Stimulated activated naive B cell treated with anti-CD40 and anti-IgM and Interleukin-4, amounts not matched to agents 10 μg/mL and 1 μg/mL and 100 μg/mL, for 72 hours (primary cell): ENCODE measurements at regions not wholly inside any gene's neighbourhood (a gene's known extent, or its start where the extent isn't known, plus 50 kb on each side); places are given as distances from the start of the nearest gene placed in this dataset.

Source experiments
- ATAC-seq, 2 donors: fragments of 150-1000 bp; cut with Tn5 transposase; replicated peaks; 2 replicates each; pipeline ENCODE4 v1.10.0; 2021; ENCODE audit warnings: moderate library complexity in 1 of 2
- DNase-seq: peaks from one replicate; pipeline ENCODE4 v3.0.0; 2021
- H3K27ac Mint-ChIP-seq: one replicate; pipeline ENCODE4 v1.8.0; 2022; ENCODE audit warnings: mild to moderate bottlenecking, mixed read lengths
- H3K27me3 Mint-ChIP-seq, 2 donors: one replicate each; pipeline ENCODE4 v1.8.0; 2022; ENCODE audit warnings: mixed read lengths in 2 of 2
- H3K36me3 Mint-ChIP-seq, 2 donors: one replicate each; pipeline ENCODE4 v1.8.0; 2022; ENCODE audit warnings: mixed read lengths in 2 of 2, mild to moderate bottlenecking in 1 of 2
- H3K4me1 Mint-ChIP-seq, 2 donors: one replicate each; pipeline ENCODE4 v1.8.0; 2022; ENCODE audit warnings: mixed read lengths in 2 of 2, mild to moderate bottlenecking in 1 of 2
- H3K4me3 Mint-ChIP-seq, 2 donors: one replicate each; pipeline ENCODE4 v1.8.0; 2022; ENCODE audit warnings: mild to moderate bottlenecking in 2 of 2, mixed read lengths in 2 of 2, moderate library complexity in 1 of 2
- H3K9me3 Mint-ChIP-seq, 2 donors: one replicate each; pipeline ENCODE4 v1.8.0; 2022; ENCODE audit warnings: mixed read lengths in 2 of 2, mild to moderate bottlenecking in 1 of 2

GRCh38 chr12:60920841-60921495 is 1325.1 kb downstream of the SLC16A7 start:
- DNase-seq, result no peak
- H3K4me3 Mint-ChIP-seq, result no peak overlapping the region
- H3K9me3 Mint-ChIP-seq, result peaks cover 0 to 2% of the 10 kb centered on the region in 2 donors
- no peaks in the 10 kb centered on the region for H3K4me1 Mint-ChIP-seq
- no peaks in the 10 kb centered on the region for H3K27me3 Mint-ChIP-seq
- H3K27ac Mint-ChIP-seq, result no peak overlapping the region
- ATAC-seq, result no peak
- no peaks in the 10 kb centered on the region for H3K36me3 Mint-ChIP-seq

DNA sequence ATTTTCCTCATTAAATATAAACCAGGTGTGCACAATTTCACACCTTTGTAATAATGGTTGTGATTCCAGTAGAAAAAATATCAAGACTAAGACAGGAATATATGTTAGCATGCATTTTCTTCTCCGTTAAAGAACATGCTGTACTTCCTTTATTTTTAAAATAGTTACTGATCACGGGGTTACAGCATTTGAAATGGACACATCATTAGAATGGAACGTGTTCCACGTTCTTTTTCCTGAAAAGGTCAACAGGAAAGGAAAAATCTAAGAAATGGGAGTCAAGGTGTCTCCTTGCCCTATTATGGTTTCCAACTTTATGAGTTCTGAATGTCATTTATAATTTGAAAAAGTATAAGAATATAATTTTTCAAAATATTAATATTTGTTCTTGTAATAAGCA is 1325.7 kb downstream of the SLC16A7 start:
- Mint-ChIP-seq H3K27me3 (no peaks in the 10 kb centered on the region), H3K9me3 (peaks cover 0 to 2% of the 10 kb centered on the region in 2 donors), H3K36me3 (no peaks in the 10 kb centered on the region), H3K27ac (no peak overlapping the region), H3K4me3 (no peak overlapping the region), H3K4me1 (no peaks in the 10 kb centered on the region)
- no peak for ATAC-seq
- DNase-seq, result no peak

DNA sequence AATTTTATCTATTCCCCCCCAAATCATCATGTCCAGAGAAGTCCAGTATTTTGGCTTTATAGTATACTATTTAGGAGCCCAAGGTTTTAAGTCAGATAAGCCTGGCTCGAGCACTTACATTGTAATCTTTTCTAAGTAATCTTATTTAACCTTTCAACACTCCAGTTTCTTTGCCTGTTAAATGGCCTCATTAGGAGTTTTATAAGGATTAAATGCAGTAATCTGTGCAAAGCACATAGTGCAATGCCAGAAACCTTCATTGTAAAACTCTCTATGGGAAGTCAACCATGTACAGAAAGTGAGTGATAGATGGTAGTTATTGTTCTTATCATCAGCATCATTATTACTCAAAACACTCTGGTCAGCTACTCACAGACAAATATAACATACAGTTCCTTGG is 1330.4 kb downstream of the SLC16A7 start:
- peaks cover 2 to 7% of the 10 kb centered on the region in 2 donors for H3K9me3 Mint-ChIP-seq

DNA sequence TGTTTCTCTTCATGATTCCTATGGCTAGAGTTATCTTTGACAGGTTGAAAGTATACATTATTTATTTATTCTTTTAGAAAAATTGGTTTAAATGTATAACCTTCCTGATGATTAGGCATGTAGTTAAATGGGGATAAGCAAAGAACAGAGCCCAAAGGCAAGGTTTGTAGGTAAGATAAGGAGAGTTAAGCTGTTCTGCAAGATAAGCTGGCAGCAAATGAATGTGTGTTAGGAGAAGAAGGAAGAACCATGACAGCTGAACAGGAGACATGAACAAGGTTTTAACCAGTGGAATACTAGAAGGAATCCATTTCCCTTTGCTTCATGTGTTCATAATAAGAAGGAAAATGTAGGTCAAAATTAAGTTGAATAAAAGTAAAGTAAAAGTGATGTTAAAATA is 1330.1 kb upstream of the USP15 start:
- DNase-seq, result no peak

More for the DNA sequence above, 1330.4 kb downstream of the SLC16A7 start:
- DNase-seq, result no peak
- H3K4me3 Mint-ChIP-seq, result no peak overlapping the region
- no peak overlapping the region for H3K27ac Mint-ChIP-seq
- ATAC-seq, result no peak
- no peaks in the 10 kb centered on the region for H3K27me3 Mint-ChIP-seq
- H3K4me1 Mint-ChIP-seq, result no peaks in the 10 kb centered on the region
- no peaks in the 10 kb centered on the region for H3K36me3 Mint-ChIP-seq

DNA sequence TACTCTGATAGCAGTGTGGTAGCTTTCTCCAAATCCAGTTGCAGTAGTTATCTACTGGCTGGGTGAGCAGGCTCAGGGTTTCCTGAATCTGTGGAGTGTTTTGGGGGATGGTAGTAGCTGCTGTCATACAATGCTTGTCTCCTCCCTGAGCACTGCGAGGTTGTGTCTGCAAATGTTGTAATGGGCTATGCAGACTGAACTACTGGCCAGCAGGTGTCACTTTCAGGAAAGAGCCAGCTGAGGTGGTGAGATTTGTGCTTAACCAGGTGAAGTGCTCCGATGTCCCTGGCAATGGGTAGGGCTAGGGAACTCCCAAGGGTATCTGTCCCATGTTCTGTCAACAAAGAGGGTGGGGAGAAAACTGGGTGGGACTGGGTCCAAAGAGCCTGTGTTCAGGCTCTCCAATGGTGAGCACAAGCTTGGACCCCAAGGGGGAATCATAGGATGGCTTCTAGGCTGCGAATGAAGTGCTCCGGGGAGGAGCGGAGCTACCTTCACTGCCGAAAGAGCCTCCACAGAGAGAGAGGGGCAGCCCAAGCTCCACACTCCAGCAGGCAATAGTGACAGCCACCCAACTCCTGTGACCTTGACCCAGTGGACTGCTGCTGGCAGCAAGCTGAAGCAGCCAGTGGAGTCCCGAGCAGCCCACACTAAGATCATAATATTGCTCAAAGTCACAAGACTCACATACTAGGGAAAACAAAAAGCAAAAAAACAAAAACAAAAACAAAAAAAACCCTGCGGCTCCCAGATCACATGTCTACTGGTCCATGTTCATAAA is 1324.0 kb upstream of the USP15 start:
- no peaks in the 10 kb centered on the region for H3K27me3 Mint-ChIP-seq
- ATAC-seq, result no peak
- H3K4me1 Mint-ChIP-seq, result no peaks in the 10 kb centered on the region
- H3K27ac Mint-ChIP-seq, result no peak overlapping the region
- no peak for DNase-seq
- H3K9me3 Mint-ChIP-seq, result peaks cover 15 to 27% of the 10 kb centered on the region in 2 donors
- H3K4me3 Mint-ChIP-seq, result no peak overlapping the region
- H3K36me3 Mint-ChIP-seq, result no peaks in the 10 kb centered on the region

More for the DNA sequence above, 1330.1 kb upstream of the USP15 start:
- no peak for ATAC-seq
- peaks cover 10 to 13% of the 10 kb centered on the region in 2 donors for H3K9me3 Mint-ChIP-seq
- H3K36me3 Mint-ChIP-seq, result no peaks in the 10 kb centered on the region
- H3K27ac Mint-ChIP-seq, result no peak overlapping the region
- H3K27me3 Mint-ChIP-seq, result no peaks in the 10 kb centered on the region
- no peak overlapping the region for H3K4me3 Mint-ChIP-seq
- no peaks in the 10 kb centered on the region for H3K4me1 Mint-ChIP-seq

- ATAC-seq (no peak), DNase-seq (no peak)
- H3K27me3 Mint-ChIP-seq, result no peaks in the 10 kb centered on the region
- no peak overlapping the region for H3K27ac Mint-ChIP-seq
- no peaks in the 10 kb centered on the region for H3K4me1 Mint-ChIP-seq
- H3K9me3 Mint-ChIP-seq, result peaks cover 7 to 10% of the 10 kb centered on the region in 2 donors
- H3K36me3 Mint-ChIP-seq, result no peaks in the 10 kb centered on the region
- no peak overlapping the region for H3K4me3 Mint-ChIP-seq
Measured at GRCh38 chr12:60947533-60947932, 1312.7 kb upstream of the USP15 start.

DNA sequence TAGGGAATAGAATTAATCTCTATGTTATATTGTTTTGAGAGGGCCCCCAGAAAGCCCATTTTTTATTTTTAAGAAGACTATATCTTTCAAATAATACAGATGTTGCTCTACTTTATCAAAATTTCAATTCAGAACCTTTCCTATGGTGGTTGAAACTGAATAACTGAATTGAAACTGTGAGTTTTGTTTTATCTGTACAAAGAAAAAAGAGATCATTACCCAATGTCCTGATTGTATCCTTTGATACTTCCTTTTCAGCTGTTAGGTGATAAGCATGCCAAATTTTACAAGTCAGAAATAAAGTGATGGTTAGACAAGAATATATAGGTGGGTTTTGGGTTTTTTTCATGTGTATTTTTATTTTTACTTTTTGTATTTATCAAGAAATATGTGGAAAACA is 1293.1 kb upstream of the USP15 start:
- Mint-ChIP-seq H3K4me3 (no peak overlapping the region), H3K27ac (no peak overlapping the region), H3K4me1 (no peaks in the 10 kb centered on the region), H3K27me3 (no peaks in the 10 kb centered on the region), H3K36me3 (no peaks in the 10 kb centered on the region), H3K9me3 (peaks cover 3 to 5% of the 10 kb centered on the region in 2 donors)
- DNase-seq (no peak), ATAC-seq (no peak)

DNA sequence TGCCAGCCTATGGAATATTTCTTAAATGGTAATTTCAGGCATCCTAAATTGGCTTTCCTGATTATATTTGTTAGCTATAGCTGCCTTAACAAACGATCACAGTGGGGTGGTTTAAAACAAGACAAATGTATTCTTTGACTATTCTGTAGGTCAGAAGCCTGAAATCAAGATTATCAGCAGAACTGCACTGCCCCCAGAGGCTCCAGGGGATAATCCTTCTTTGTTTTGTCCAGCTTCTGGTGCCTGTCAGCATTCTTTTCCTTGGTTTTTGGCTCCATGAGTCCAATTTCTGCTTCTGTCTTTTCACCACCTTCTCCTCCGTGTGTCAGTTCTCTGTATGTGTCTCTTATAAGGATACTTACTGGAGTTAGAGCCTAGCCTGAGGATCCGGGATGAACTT is 1282.2 kb upstream of the USP15 start:
- no peaks in the 10 kb centered on the region for H3K36me3 Mint-ChIP-seq
- ATAC-seq, result no peak
- no peaks in the 10 kb centered on the region for H3K4me1 Mint-ChIP-seq
- no peak overlapping the region for H3K27ac Mint-ChIP-seq
- no peaks in the 10 kb centered on the region for H3K27me3 Mint-ChIP-seq
- DNase-seq, result no peak
- no peak overlapping the region for H3K4me3 Mint-ChIP-seq
- H3K9me3 Mint-ChIP-seq, result peaks cover 3 to 8% of the 10 kb centered on the region in 2 donors

- no peak overlapping the region for H3K4me3 Mint-ChIP-seq
- H3K27ac Mint-ChIP-seq, result no peak overlapping the region
Measured at GRCh38 chr12:60980558-60980957, 1279.6 kb upstream of the USP15 start.

DNA sequence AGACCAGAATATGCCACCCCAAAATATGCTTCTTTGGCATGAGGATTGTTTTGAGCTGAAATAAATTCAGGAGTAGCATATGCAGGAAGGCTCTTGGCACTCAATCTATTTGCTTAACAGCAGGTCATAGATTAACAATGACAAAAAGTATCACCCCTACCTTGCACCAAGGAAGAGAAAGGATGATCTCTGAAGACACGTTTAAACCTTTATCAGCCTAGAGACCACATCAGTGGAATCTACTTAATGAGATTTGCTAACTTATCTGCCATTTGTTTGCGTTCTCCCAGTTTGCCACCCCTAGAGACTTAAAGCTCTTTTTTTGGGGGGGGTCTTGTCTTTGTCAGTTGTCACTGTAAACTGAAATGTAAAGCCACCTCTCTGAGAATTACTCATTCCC is 1278.7 kb upstream of the USP15 start:
- H3K4me1 Mint-ChIP-seq, result no peaks in the 10 kb centered on the region
- no peaks in the 10 kb centered on the region for H3K27me3 Mint-ChIP-seq
- no peak overlapping the region for H3K4me3 Mint-ChIP-seq
- H3K27ac Mint-ChIP-seq, result no peak overlapping the region
- no peaks in the 10 kb centered on the region for H3K36me3 Mint-ChIP-seq
- no peak for ATAC-seq
- peaks cover 0 to 5% of the 10 kb centered on the region in 2 donors for H3K9me3 Mint-ChIP-seq
- no peak for DNase-seq

More at GRCh38 chr12:60980558-60980957, 1279.6 kb upstream of the USP15 start:
- ATAC-seq (no peak), DNase-seq (no peak)
- no peaks in the 10 kb centered on the region for H3K36me3 Mint-ChIP-seq
- H3K4me1 Mint-ChIP-seq, result no peaks in the 10 kb centered on the region
- H3K27me3 Mint-ChIP-seq, result no peaks in the 10 kb centered on the region
- H3K9me3 Mint-ChIP-seq, result peaks cover 0 to 5% of the 10 kb centered on the region in 2 donors

DNA sequence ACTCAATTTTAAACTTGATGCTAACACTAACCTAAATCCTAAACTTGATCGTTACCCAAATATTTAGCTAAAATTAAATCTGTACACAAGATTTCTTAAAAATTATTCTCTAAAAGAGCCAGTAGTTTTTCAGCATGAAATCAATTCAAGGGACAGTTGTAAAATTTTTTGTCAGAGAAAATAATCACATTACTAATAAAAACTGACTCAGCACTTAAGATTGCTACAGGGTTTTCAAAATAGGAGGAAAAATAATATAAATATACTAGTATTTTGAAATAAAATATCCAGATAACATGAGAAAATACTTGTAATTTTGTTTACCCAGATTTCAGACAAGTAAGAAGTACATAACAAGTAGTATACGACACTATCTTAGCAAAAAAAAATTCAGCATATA is 1268.1 kb upstream of the USP15 start:
- DNase-seq (no peak), ATAC-seq (no peak)
- Mint-ChIP-seq H3K36me3 (no peaks in the 10 kb centered on the region), H3K9me3 (peaks cover 0 to 1% of the 10 kb centered on the region in 2 donors), H3K4me3 (no peak overlapping the region), H3K27me3 (no peaks in the 10 kb centered on the region), H3K27ac (no peak overlapping the region), H3K4me1 (no peaks in the 10 kb centered on the region)

DNA sequence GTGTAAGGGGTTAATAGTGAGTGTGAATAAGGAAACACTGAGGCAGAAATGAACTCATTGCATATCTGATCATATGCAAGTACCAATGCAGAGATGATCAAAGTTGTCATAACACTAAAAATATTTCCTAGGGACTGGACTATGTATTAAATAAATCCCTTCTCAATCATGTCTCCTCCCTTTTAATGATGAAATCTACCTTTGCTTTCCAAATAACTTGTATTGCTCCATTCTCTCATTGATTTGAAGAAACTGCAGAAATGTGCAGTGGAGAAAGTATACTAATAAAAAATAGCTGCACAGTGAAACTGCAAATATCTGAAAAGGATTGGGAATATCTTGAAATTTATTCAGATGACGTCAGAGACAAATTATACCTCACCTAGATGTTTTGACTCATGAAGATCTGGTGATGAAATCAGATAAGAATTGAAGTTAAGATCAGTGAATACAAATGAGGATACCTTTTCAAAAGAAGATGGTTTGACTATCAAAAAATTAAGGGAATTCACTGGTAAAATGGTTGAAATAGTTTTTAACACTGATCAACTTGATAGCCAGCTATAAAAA is 1264.9 kb upstream of the USP15 start:
- no peak overlapping the region for H3K27ac Mint-ChIP-seq
- no peak overlapping the region for H3K4me3 Mint-ChIP-seq
- no peaks in the 10 kb centered on the region for H3K4me1 Mint-ChIP-seq
- H3K9me3 Mint-ChIP-seq, result peaks cover 2 to 4% of the 10 kb centered on the region in 2 donors
- no peaks in the 10 kb centered on the region for H3K36me3 Mint-ChIP-seq
- ATAC-seq (no peak), DNase-seq (no peak)
- H3K27me3 Mint-ChIP-seq, result no peaks in the 10 kb centered on the region

GRCh38 chr12:60997869-60998378 is 1262.3 kb upstream of the USP15 start:
- no peaks in the 10 kb centered on the region for H3K4me1 Mint-ChIP-seq
- no peak for ATAC-seq
- H3K9me3 Mint-ChIP-seq, result peaks cover 7 to 8% of the 10 kb centered on the region in 2 donors
- H3K27me3 Mint-ChIP-seq, result no peaks in the 10 kb centered on the region
- no peak overlapping the region for H3K27ac Mint-ChIP-seq
- H3K36me3 Mint-ChIP-seq, result no peaks in the 10 kb centered on the region
- DNase-seq, result no peak
- H3K4me3 Mint-ChIP-seq, result no peak overlapping the region

DNA sequence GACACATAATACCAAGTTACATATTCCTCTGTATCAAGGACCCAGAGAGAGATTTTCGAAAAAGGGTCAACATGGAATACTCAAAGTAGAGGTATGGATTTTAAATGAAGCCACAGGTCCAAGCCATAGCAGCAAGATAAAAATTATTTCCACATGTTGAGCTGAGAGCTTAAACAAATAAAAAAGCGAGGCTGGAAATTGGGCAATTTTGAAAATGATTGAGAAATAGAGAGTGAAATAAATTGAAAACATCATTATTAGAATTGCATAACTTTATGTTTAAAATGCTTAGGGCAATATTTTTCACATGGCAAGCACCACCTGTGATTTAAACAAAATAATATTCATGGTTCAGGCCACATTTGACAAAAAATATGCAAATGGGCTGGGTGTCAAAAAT is 1251.0 kb upstream of the USP15 start:
- no peaks in the 10 kb centered on the region for H3K36me3 Mint-ChIP-seq
- no peak overlapping the region for H3K27ac Mint-ChIP-seq
- no peak for ATAC-seq
- DNase-seq, result no peak
- H3K27me3 Mint-ChIP-seq, result no peaks in the 10 kb centered on the region
- H3K4me1 Mint-ChIP-seq, result peaks cover 0 to 6% of the 10 kb centered on the region in 2 donors
- H3K4me3 Mint-ChIP-seq, result no peak overlapping the region
- H3K9me3 Mint-ChIP-seq, result peaks cover under 1 to 4% of the 10 kb centered on the region in 2 donors
